ENCODE measurements at regions not wholly inside any gene's neighbourhood (a gene's known extent, or its start where the extent isn't known, plus 50 kb on each side); places are given as distances from the start of the nearest gene placed in this dataset.

DNA sequence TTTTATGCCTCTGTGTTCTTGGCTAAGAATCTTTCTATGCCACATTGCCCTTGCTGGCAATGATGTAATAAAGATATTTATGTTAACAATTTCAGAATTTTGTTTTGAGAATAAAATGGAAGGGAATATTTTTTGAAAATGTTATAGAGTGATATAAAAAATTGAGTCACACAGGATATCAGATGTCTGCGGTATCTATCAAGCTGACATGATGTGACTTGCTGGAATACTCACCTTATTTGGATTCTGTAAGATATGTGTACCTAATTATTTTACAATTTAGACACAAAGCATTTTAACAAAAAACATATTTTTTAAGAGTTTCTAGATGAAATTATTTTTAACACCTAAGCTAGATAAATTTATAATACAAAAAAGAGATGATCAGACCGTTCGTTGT is 660.0 kb upstream of the B3GALT2 start:
- ATAC-seq, result no peak

DNA sequence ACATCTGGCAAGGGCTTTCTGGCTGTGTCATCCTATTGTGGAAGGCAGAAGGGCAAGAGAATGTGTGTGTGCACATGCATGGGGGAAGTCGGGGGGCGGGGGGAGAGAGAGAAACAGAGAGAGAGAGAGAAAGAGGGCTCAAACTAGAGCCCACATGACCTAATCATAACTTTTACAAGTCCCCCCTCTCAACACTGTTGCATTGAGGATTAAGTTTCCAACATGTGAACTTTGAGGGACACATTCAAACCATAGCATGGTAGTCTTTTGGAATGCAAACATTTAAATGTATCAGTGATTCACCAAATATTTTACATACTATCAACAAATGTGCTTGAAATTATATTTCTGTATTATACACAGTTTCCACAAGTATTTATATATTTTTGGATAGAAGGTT is 655.4 kb upstream of the B3GALT2 start:
- Histone ChIP-seq H3K27me3 (ENCODE audit: control insufficient read depth, insufficient read depth) (no peaks in the 10 kb centered on the region), H3K4me3 (ENCODE audit: low read length) (no peak overlapping the region), H3K4me1 (ENCODE audit: control insufficient read depth, insufficient read depth, low read length) (no peaks in the 10 kb centered on the region), H3K27ac (ENCODE audit: low read length) (no peak overlapping the region), H3K9me3 (ENCODE audit: control insufficient read depth, low read length) (no peaks in the 10 kb centered on the region)
- DNase-seq, result no peak
- WGBS, result 39% methylated on average over 2 of the region's 2 CpGs
- ATAC-seq, result no peak
- intact Hi-C loops (cut with DNase I), result no loop called here

More for the DNA sequence above, 660.0 kb upstream of the B3GALT2 start:
- DNase-seq, result no peak
- H3K27me3 ChIP-seq (ENCODE audit: control insufficient read depth, insufficient read depth), result no peaks in the 10 kb centered on the region
- no peak overlapping the region for H3K4me3 ChIP-seq (ENCODE audit: low read length)
- intact Hi-C loops (cut with DNase I), result no loop called here
- H3K9me3 ChIP-seq (ENCODE audit: control insufficient read depth, low read length), result no peaks in the 10 kb centered on the region
- H3K27ac ChIP-seq (ENCODE audit: low read length), result no peak overlapping the region
- H3K4me1 ChIP-seq (ENCODE audit: control insufficient read depth, insufficient read depth, low read length), result no peaks in the 10 kb centered on the region
- 93% methylated on average over 3 of the region's 3 CpGs for WGBS

DNA sequence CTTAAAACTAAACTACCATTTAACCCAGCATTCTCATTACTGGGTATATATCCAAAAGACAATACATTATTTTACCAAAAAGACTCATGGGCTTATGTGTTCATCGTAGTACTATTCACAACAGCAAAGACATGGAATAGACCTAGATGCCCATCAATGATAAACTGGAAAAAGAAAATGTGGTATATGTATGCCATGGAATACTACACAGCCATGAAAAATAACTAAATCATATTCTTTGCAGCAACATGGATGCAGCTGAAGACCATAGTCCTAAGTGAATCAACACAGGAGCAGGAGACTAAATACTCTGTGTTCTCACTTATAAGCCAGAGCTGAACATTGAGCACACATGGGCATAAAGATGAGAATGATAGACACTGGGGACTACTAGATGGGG is 645.1 kb upstream of the B3GALT2 start:
- ATAC-seq (no peak), DNase-seq (no peak)
- H3K4me1 ChIP-seq (ENCODE audit: control insufficient read depth, insufficient read depth, low read length), result no peaks in the 10 kb centered on the region
- no peak overlapping the region for H3K4me3 ChIP-seq (ENCODE audit: low read length)
- H3K27ac ChIP-seq (ENCODE audit: low read length), result no peak overlapping the region
- intact Hi-C loops (cut with DNase I), result no loop called here
- WGBS, result 89% methylated on average over 1 of the region's 1 CpG
- peaks cover 2% of the 10 kb centered on the region for H3K9me3 ChIP-seq (ENCODE audit: control insufficient read depth, low read length)
- no peaks in the 10 kb centered on the region for H3K27me3 ChIP-seq (ENCODE audit: control insufficient read depth, insufficient read depth)

DNA sequence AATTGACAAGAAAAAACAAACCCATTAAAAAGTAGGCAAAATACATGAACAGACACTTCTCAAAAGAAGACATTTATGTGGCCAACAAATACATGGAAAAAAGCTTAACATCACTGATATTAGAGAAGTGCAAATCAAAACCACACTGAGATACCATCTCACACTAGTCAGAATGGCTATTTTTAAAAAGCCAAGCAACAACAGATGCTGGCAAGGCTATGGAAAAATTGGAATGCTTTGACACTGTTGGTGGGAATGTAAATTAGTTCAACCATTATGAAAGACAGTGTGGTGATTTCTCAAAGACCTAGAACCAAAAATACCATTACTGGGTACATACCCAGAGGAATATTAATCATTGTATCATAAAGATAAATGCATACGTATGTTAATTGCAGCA is 641.1 kb upstream of the B3GALT2 start:
- H3K4me1 ChIP-seq (ENCODE audit: control insufficient read depth, insufficient read depth, low read length), result no peaks in the 10 kb centered on the region
- DNase-seq (no peak), ATAC-seq (no peak)
- WGBS, result 89% methylated on average over 1 of the region's 1 CpG
- H3K27ac ChIP-seq (ENCODE audit: low read length), result no peak overlapping the region
- intact Hi-C loops (cut with DNase I), result no loop called here
- H3K27me3 ChIP-seq (ENCODE audit: control insufficient read depth, insufficient read depth), result no peaks in the 10 kb centered on the region
- H3K4me3 ChIP-seq (ENCODE audit: low read length), result no peak overlapping the region
- peaks cover 2% of the 10 kb centered on the region for H3K9me3 ChIP-seq (ENCODE audit: control insufficient read depth, low read length)

GRCh38 chr1:193819376-193819775 is 633.0 kb upstream of the B3GALT2 start:
- H3K4me1 ChIP-seq (ENCODE audit: control insufficient read depth, insufficient read depth, low read length), result no peaks in the 10 kb centered on the region
- intact Hi-C loops (cut with DNase I), result no loop called here
- H3K27me3 ChIP-seq (ENCODE audit: control insufficient read depth, insufficient read depth), result no peaks in the 10 kb centered on the region
- no peak overlapping the region for H3K4me3 ChIP-seq (ENCODE audit: low read length)
- no peak for DNase-seq
- no peak for ATAC-seq
- no peak overlapping the region for H3K27ac ChIP-seq (ENCODE audit: low read length)
- H3K9me3 ChIP-seq (ENCODE audit: control insufficient read depth, low read length), result no peaks in the 10 kb centered on the region

DNA sequence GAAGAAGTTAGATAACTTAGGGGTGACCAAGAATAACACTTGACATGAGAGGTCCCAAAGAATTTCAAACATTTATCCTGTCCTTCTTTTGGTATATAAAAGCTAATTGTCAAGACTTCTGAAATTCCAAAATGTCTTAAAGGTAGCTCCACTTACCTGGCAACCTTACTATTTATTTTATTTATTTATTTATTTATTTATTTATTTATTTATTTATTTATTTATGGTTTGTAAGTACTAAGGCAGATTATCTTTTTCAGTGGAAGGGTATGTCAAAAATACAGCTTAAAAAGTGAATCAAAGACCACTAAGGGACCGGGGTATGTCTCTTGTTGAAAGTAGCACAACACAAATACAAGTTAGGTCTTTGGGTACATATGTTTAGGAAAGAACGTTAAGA is 620.8 kb upstream of the B3GALT2 start:
- no peak for ATAC-seq
- no peaks in the 10 kb centered on the region for H3K4me1 ChIP-seq (ENCODE audit: control insufficient read depth, insufficient read depth, low read length)
- no peaks in the 10 kb centered on the region for H3K9me3 ChIP-seq (ENCODE audit: control insufficient read depth, low read length)
- WGBS, result 71% methylated on average over 2 of the region's 2 CpGs
- intact Hi-C loops (cut with DNase I), result no loop called here
- H3K27me3 ChIP-seq (ENCODE audit: control insufficient read depth, insufficient read depth), result no peaks in the 10 kb centered on the region
- H3K27ac ChIP-seq (ENCODE audit: low read length), result no peak overlapping the region
- no peak for DNase-seq
- no peak overlapping the region for H3K4me3 ChIP-seq (ENCODE audit: low read length)

- ATAC-seq, result no peak
- DNase-seq, result no peak
- Histone ChIP-seq H3K4me1 (ENCODE audit: control insufficient read depth, insufficient read depth, low read length) (no peaks in the 10 kb centered on the region), H3K9me3 (ENCODE audit: control insufficient read depth, low read length) (no peaks in the 10 kb centered on the region), H3K27me3 (ENCODE audit: control insufficient read depth, insufficient read depth) (no peaks in the 10 kb centered on the region), H3K4me3 (ENCODE audit: low read length) (no peak overlapping the region), H3K27ac (ENCODE audit: low read length) (no peak overlapping the region)
- intact Hi-C loops (cut with DNase I), result no loop called here
- 64% methylated on average over 3 of the region's 3 CpGs for WGBS
Measured at GRCh38 chr1:193806079-193807048, 620.0 kb upstream of the B3GALT2 start.

DNA sequence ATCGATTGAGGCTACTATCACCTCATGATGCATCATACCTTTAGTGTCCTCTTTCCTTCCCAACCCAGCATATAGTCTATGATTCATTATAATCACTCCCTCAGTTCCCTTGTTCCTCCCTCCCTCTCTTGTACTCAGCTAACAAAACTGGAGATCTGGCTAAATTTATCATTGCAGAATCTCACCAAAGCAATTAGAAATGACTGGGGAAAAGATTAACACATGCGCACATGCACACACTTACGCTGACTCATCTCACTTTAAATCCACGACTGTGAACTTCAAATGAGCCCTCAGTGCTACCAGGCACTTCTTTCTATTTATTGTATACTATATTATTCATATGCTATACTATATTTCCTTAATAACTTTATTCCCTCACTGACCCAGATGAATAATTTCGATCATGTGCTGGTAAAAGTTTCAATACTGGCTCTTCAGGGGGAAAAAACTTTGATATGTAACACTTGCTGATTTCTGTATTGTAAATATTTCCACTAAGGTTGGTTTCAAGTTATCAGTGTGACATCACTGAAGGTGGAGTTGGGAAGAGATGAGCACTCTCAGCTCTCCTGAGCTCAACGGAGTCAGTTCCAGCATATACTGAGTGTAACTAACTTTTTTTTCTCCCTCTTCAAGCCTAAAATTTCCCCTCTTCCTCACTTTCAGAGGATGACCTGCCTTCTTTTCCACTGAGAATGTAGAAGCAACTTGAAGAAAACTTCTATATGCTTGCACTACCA is 613.7 kb upstream of the B3GALT2 start:
- WGBS, result 78% methylated on average over 6 of the region's 6 CpGs
- Histone ChIP-seq H3K27me3 (ENCODE audit: control insufficient read depth, insufficient read depth) (no peaks in the 10 kb centered on the region), H3K27ac (ENCODE audit: low read length) (no peak overlapping the region), H3K4me3 (ENCODE audit: low read length) (no peak overlapping the region), H3K4me1 (ENCODE audit: control insufficient read depth, insufficient read depth, low read length) (no peaks in the 10 kb centered on the region), H3K9me3 (ENCODE audit: control insufficient read depth, low read length) (no peaks in the 10 kb centered on the region)
- intact Hi-C loops (cut with DNase I), result no loop called here
- ATAC-seq (no peak), DNase-seq (no peak)

GRCh38 chr1:193799371-193799770 is 613.0 kb upstream of the B3GALT2 start:
- Histone ChIP-seq H3K4me3 (ENCODE audit: low read length) (no peak overlapping the region), H3K9me3 (ENCODE audit: control insufficient read depth, low read length) (no peaks in the 10 kb centered on the region), H3K27me3 (ENCODE audit: control insufficient read depth, insufficient read depth) (no peaks in the 10 kb centered on the region), H3K27ac (ENCODE audit: low read length) (no peak overlapping the region), H3K4me1 (ENCODE audit: control insufficient read depth, insufficient read depth, low read length) (no peaks in the 10 kb centered on the region)
- DNase-seq (no peak), ATAC-seq (peak; percentile 40 to 57)
- intact Hi-C loops (cut with DNase I), result no loop called here
- WGBS, result 67% methylated on average over 2 of the region's 2 CpGs

DNA sequence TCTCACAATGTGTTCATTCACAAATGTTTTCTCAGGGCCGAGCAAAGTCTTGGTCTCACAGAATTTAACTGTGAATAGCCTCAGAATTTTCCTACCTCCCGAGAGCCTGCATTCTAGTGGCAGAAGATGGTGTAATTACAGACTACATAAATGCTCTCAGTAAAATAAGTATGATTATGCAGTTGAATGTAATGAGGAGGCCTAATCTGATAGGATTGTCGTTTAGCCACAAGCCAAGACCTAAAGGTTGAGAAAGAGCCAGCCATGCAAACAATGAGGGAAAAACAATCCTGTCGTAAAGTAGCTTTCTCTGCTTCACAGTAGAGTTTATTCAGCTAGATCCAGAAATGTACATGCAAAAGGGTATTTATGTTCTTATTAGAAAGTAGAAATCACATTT is 607.8 kb upstream of the B3GALT2 start:
- H3K4me1 ChIP-seq (ENCODE audit: control insufficient read depth, insufficient read depth, low read length), result no peaks in the 10 kb centered on the region
- WGBS, result 48% methylated on average over 4 of the region's 4 CpGs
- no peaks in the 10 kb centered on the region for H3K9me3 ChIP-seq (ENCODE audit: control insufficient read depth, low read length)
- DNase-seq (no peak), ATAC-seq (no peak)
- H3K27me3 ChIP-seq (ENCODE audit: control insufficient read depth, insufficient read depth), result no peaks in the 10 kb centered on the region
- intact Hi-C loops (cut with DNase I), result no loop called here
- no peak overlapping the region for H3K4me3 ChIP-seq (ENCODE audit: low read length)
- no peak overlapping the region for H3K27ac ChIP-seq (ENCODE audit: low read length)

GRCh38 chr1:193791746-193792145 is 605.3 kb upstream of the B3GALT2 start:
- intact Hi-C loops (cut with DNase I), result no loop called here
- DNase-seq (no peak), ATAC-seq (no peak)
- Histone ChIP-seq H3K4me1 (ENCODE audit: control insufficient read depth, insufficient read depth, low read length) (no peaks in the 10 kb centered on the region), H3K9me3 (ENCODE audit: control insufficient read depth, low read length) (no peaks in the 10 kb centered on the region), H3K27ac (ENCODE audit: low read length) (no peak overlapping the region), H3K4me3 (ENCODE audit: low read length) (no peak overlapping the region), H3K27me3 (ENCODE audit: control insufficient read depth, insufficient read depth) (no peaks in the 10 kb centered on the region)
- 75% methylated on average over 3 of the region's 3 CpGs for WGBS
